Germinal center (tissue), 1 donor: ENCODE measurements at regions not wholly inside any gene's neighbourhood (a gene's known extent, or its start where the extent isn't known, plus 50 kb on each side); places are given as distances from the start of the nearest gene placed in this dataset.
"Not testable (repeated sequence)": the region's sequence is repeated elsewhere in the genome, so short reads cannot be mapped to it uniquely, and the experiment has no call there.

Experiments
- DNase-seq: peaks from one replicate; pipeline ENCODE4 v3.0.0; 2012; ENCODE audit warnings: mixed read lengths, low spot score

- no peak for DNase-seq
Observed at GRCh38 chr16:6725634-6726331, 606.9 kb upstream of the RBFOX1 start.

- DNase-seq: not testable (repeated sequence)
Observed at GRCh38 chr16:6725206-6725605, 607.4 kb upstream of the RBFOX1 start.

DNA sequence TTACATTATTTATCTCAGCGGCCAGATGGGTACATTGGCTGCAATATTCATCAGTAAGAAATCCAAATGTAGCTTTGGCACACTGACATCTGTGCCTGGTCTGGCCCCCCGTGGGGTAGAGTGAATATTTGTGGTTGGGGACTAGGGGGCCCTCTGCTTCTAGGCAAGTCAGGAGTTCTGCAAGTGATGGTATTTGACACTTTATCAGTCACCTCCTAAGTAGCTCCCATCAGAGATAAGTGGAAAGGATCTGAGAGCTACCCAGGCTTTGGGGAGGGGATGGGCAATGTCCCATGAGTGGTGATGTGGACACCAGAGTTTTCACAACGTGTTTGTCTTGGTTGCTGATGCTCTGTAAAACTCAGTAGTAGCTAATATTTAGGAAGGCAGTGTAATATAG lies 609.9 kb upstream of the RBFOX1 start:
- DNase-seq: no peak

GRCh38 chr16:6714510-6714909 lies 618.1 kb upstream of the RBFOX1 start:
- DNase-seq: no peak

GRCh38 chr16:6709736-6710135 lies 622.9 kb upstream of the RBFOX1 start:
- DNase-seq: no peak

GRCh38 chr16:6708576-6709215 lies 623.9 kb upstream of the RBFOX1 start:
- DNase-seq: no peak

DNA sequence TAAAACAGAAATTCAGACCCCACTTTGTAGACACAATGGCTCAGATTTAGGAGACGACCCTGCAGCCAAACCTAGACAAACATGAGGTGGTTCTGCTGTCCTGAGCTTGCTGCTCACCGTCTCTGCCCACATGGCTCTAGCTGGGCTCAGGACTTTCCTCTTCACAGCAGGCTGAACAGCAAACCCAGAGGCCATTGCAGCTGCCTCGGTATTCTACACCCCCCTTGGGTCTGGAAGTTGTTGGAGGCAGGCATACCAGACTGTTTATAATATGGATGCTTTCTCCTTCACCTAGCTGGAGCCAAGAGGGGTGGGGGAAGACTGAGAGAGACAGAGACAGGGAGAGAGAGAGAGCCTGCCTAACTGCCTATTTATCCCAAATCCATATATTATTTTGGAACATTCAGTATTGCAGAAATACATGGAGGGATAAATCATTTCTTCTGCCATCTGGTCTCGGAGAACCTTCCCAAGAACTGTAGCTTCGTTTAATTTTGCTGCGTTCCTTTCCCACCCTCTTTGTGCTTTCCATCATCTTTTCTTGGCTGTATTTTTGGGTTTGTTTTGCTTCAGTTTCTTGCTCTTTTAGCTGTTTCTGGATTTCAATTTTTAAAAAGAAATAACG lies 628.2 kb upstream of the RBFOX1 start:
- DNase-seq: no peak

DNA sequence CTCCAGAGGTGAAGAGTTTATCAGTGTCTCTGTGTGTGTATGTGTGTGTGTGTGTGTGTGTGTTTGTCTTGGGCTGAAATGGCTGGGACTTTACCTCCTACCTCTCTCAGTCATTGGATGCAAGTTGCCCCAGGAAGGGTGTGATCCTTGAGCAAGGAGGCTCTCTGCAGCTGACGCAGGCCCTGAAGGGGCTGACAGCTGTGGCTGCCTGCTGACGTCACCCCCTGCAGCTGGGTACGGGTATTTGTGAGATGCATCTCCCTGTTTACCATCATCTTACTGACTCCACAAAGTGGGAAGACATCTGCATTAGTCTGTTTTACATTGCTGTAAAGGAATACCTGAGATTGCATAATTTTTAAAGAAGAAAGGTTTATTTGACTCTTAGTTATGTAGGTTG lies 631.5 kb upstream of the RBFOX1 start:
- no peak for DNase-seq

DNA sequence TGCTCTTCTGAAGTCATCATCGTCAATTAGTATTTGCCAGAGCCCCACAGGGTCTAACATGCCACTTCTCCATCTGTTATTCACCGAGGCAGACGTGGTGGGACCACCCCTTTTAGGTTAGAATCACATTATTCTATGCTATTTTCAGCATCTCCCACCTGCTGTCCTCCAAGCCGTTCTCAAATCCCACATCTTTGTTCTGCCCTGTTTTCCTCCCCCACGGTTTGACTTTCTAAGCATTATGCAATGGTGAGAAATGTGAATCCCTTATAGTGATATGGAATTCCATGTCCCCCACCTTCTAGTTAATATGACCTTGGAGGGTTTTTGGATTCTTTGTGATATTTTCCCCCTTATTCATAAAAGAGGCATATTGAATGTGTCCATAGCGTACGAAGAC lies 634.1 kb upstream of the RBFOX1 start:
- no peak for DNase-seq

DNA sequence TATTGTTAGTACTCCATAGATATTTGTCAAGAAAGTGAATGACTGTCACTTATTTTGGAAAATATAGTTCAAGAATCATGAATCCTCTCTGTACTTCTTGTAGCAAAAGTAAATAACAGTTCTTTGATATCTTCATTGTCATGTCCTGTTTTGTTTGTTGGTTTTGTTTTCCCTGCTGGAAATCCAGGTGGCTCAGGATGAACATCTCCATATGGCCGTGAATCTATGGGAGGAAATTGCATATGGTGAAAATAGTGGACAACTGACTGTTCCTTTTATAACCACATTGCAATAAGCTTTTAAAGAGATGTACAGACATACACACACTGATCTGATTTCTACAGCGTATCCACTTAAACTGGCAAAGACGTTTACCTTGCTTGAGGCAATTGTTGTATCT lies 637.0 kb upstream of the RBFOX1 start:
- DNase-seq: no peak

GRCh38 chr16:6694636-6695035 lies 638.0 kb upstream of the RBFOX1 start:
- DNase-seq: no peak

- not testable (repeated sequence) for DNase-seq
Observed at GRCh38 chr16:6693418-6693817, 639.2 kb upstream of the RBFOX1 start.

DNA sequence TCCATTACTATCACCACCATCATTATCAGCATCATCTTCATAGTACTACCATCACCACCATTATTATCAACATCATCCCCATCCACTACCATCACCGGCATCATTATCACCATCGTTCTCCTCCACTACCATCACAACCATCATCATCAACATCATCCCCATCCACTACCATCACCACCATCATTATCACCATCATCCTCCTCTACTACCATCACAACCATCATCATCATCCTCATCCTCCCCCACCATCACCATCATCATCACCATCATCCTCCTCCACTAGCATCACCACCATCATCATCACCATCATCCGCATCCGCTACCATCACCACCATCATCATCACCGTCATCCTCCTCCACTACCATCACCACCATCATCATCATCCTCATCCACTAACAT lies 639.8 kb upstream of the RBFOX1 start:
- DNase-seq: no peak

DNA sequence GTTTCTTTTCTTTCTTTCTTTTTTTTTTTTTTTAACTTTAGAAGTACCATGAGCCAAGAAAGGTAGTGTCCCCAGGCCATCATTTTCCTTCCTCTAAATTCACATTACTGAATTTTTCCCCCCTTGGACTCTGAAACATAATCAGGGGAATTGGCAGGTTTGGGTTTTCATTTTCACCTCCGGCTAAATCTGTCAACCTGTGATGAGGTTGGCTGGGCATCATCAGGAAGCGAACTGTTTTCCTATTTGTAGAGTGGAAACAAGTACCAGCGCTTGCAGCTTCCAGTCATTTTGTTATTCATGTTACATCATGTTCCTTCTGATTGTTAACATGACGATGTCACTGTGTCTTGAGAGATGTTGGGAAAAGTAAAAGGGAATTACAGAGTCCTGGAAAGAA lies 641.9 kb upstream of the RBFOX1 start:
- DNase-seq: no peak

DNA sequence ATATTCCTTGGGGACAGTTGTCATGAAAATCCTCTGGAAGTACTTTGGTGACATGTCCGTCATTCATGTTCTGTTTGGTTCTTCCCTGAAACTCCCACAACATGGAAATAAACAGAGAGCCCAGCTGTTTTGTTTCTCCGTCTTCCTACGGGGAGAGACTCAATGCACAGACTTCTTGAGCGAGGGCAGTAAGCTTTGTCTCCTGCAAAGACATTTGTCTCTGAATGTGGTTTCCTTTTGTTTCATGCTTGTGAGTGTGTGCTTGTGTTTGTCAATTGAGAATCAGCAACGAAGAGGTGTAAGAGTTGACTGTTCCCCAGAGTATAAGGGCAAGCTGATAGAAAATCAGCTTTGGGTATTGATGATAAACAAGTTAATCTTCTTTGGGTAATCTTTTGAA lies 643.0 kb upstream of the RBFOX1 start:
- no peak for DNase-seq

GRCh38 chr16:6687593-6687992 lies 645.1 kb upstream of the RBFOX1 start:
- DNase-seq: no peak

- no peak for DNase-seq
Observed at GRCh38 chr16:6684076-6684673, 648.5 kb upstream of the RBFOX1 start.

GRCh38 chr16:6682142-6682811 lies 650.4 kb upstream of the RBFOX1 start:
- DNase-seq: peak; percentile 9

DNA sequence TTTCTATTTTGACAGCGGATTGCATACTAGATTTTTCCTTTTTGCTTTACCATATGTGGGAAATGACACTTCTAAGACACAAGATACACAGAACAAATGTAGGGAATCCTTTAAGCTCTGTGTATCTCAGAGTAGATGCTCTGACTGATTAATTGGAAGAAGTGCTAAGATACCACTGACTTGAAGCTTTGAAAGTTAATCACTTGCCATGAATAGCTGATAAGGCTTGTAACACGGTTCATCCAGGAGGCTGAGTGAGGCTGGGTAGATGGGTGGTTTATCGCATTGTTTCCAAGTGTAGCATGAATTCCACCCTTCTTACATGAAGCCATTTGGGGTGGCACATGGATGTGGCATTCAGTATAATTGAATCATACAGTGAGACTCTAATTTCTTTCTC lies 654.1 kb upstream of the RBFOX1 start:
- no peak for DNase-seq

DNA sequence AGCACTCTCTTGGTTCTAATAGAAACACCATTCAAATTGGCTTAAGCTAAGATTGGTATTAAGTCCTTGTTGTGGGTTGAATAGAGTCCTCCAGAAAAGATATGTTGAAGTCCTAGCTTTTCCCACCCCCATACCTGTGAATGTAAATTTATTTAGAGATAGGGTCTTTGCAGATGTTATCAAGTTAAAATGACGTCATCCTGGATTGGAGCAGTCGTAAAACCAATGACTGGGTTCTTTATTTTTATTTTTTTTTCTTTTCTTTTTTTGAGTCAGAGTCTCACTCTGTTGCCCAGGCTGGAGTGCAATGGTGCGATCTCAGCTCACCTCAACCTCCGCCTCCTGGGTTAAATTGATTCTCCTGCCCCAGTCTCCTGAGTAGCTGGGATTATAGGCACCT lies 658.6 kb upstream of the RBFOX1 start:
- no peak for DNase-seq

DNA sequence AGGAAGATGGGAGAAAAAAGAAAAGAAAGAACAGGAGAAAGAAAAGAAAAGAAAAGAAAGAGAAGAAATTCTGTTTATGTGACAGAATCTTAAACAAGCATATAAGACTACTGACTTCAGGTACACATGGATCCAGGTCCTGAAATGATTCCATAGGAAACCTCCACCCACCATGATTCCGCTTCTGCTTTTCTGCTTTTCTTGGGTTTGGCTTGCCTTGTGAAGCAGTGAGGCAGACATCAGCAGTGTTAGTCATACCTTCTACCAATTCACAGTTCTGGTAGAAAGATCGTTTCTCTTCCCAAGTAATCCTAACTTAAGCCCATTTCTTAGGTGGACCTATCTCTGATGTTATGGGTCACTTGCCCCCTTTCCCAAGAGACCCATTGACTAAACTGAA lies 660.1 kb upstream of the RBFOX1 start:
- DNase-seq: no peak

- no peak for DNase-seq
Observed at GRCh38 chr16:6667393-6667792, 665.3 kb upstream of the RBFOX1 start.

- no peak for DNase-seq
Observed at GRCh38 chr16:6665126-6665525, 667.5 kb upstream of the RBFOX1 start.
